SK-N-SH (cell line): ENCODE measurements at regions not wholly inside any gene's neighbourhood (a gene's known extent, or its start where the extent isn't known, plus 50 kb on each side); places are given as distances from the start of the nearest gene placed in this dataset.

ENCODE experiments used
- CTCF ChIA-PET: fragments of 300-600, 350-600 bp; formaldehyde crosslinking; extraction: SDS; loops from one replicate; lab custom pipeline; 2021; lab: Yijun Ruan, JAX
- POLR2A ChIA-PET: fragments of 350-600 bp; sonication (Branson Sonifier 250); formaldehyde crosslinking; extraction: SDS; loops from one replicate; lab custom pipeline; 2020; ENCODE audit warnings: antibody characterized with exemption, inconsistent platforms; lab: Yijun Ruan, JAX
- DNase-seq: peaks from one replicate; pipeline ENCODE4 v3.0.0; 2012
- H2AFZ ChIP-seq: fragments of 200-600 bp; sonication (generic); 2 replicates; pipeline ENCODE4 v1.8.1; 2016; ENCODE audit warnings: antibody characterized with exemption, mild to moderate bottlenecking, low read depth
- H3F3A ChIP-seq: fragments of 200-600 bp; sonication (generic); replicated peaks from 2 replicates; pipeline ENCODE3; 2016; ENCODE audit warnings: antibody characterized with exemption, mild to moderate bottlenecking; ENCODE audit not compliant: insufficient read depth
- H3K27ac ChIP-seq, 2 experiments: fragments of 200-500 bp in 1 of 2; fragments of 200-600 bp in 1 of 2; sonication (Bioruptor generic) in 1 of 2; sonication (generic), shearing (Covaris generic) in 1 of 2; 2 replicates each; pipeline versions ENCODE4 v1.5.1 to v1.6.1; 2014 to 2016; ENCODE audit warnings: low read depth in 2 of 2, inconsistent platforms in 1 of 2, low read length in 1 of 2, mild to moderate bottlenecking in 1 of 2, mixed read lengths in 1 of 2
- H3K27me3 ChIP-seq: fragments of 200-600 bp; sonication (generic), shearing (Covaris generic); 2 replicates; pipeline ENCODE4 v1.6.1; 2016; ENCODE audit warnings: mixed run types; ENCODE audit not compliant: insufficient read depth
- H3K36me3 ChIP-seq, 2 experiments: fragments of 200-500 bp in 1 of 2; fragments of 200-600 bp in 1 of 2; sonication (Bioruptor generic) in 1 of 2; sonication (generic) in 1 of 2; replicated peaks in 1 of 2; 2 replicates each; pipeline versions ENCODE3 to v1.5.1; 2014 to 2016; ENCODE audit warnings: low read length in 1 of 2, mild to moderate bottlenecking in 1 of 2; ENCODE audit not compliant: insufficient read depth in 2 of 2, control insufficient read depth in 1 of 2
- H3K4me1 ChIP-seq, 2 experiments: fragments of 200-500 bp in 1 of 2; fragments of 200-600 bp in 1 of 2; sonication (Bioruptor generic) in 1 of 2; sonication (generic), shearing (Covaris generic) in 1 of 2; 2 replicates each; pipeline versions ENCODE4 v1.5.1 to v1.6.1; 2014 to 2016; ENCODE audit warnings: low read depth in 1 of 2, low read length in 1 of 2, mixed run types in 1 of 2; ENCODE audit not compliant: insufficient read depth in 2 of 2, control insufficient read depth in 1 of 2
- H3K4me2 ChIP-seq: fragments of 200-600 bp; sonication (generic), shearing (Covaris generic); 2 replicates; pipeline ENCODE4 v1.6.1; 2017; ENCODE audit warnings: mixed run types
- H3K4me3 ChIP-seq, 2 experiments: fragments of 200-500 bp in 1 of 2; fragments of 200-600 bp in 1 of 2; sonication (Bioruptor generic) in 1 of 2; sonication (generic), shearing (Covaris generic) in 1 of 2; 2 replicates each; pipeline versions ENCODE4 v1.5.1 to v1.8.1; 2014 to 2016; ENCODE audit warnings: low read depth in 2 of 2, inconsistent platforms in 1 of 2, low read length in 1 of 2, mild to moderate bottlenecking in 1 of 2, mixed read lengths in 1 of 2, moderate library complexity in 1 of 2
- H3K79me2 ChIP-seq: fragments of 200-600 bp; sonication (generic); 2 replicates; pipeline ENCODE4 v1.8.1; 2017; ENCODE audit warnings: mild to moderate bottlenecking; ENCODE audit not compliant: insufficient read depth
- H3K9ac ChIP-seq: fragments of 200-600 bp; sonication (generic); 2 replicates; pipeline ENCODE4 v1.6.1; 2017; ENCODE audit warnings: mixed run types
- H3K9me2 ChIP-seq: fragments of 200-600 bp; sonication (generic); 2 replicates; pipeline ENCODE4 v1.6.1; 2017; ENCODE audit warnings: mixed run types
- H3K9me3 ChIP-seq: fragments of 200-600 bp; sonication (generic); 2 replicates; pipeline ENCODE4 v1.6.1; 2017; ENCODE audit warnings: mixed run types, mild to moderate bottlenecking, moderate library complexity
- H4K20me1 ChIP-seq: fragments of 200-600 bp; sonication (generic); 2 replicates; pipeline ENCODE4 v1.6.1; 2017; ENCODE audit warnings: mild to moderate bottlenecking, mixed run types; ENCODE audit not compliant: insufficient read depth
- CHD2 ChIP-seq: fragments of 150-350 bp; IDR thresholded peaks from 2 replicates; pipeline ENCODE4 v1.6.1; 2018; ENCODE audit warnings: low read length; ENCODE audit not compliant: partially characterized antibody
- EZH2phosphoT487 ChIP-seq: fragments of 200-600 bp; sonication (generic); IDR thresholded peaks from 2 replicates; pipeline ENCODE4 v1.6.1; 2017; ENCODE audit warnings: low read depth, mixed run types, mild to moderate bottlenecking, antibody characterized with exemption, moderate library complexity, borderline replicate concordance
- FOXM1 ChIP-seq: IDR thresholded peaks from 2 replicates; pipeline ENCODE4 v1.4.0; 2012; ENCODE audit warnings: low read depth, mild to moderate bottlenecking
- GABPA ChIP-seq: IDR thresholded peaks from 2 replicates; pipeline ENCODE4 v1.4.0; 2012; ENCODE audit warnings: low read depth, mild to moderate bottlenecking
- GATA2 ChIP-seq: sonication (generic); formaldehyde crosslinking; IDR thresholded peaks from 2 replicates; pipeline ENCODE4 v1.5.0; 2020; ENCODE audit warnings: mild to moderate bottlenecking, missing genetic modification reagents
- JUND ChIP-seq: IDR thresholded peaks from 2 replicates; pipeline ENCODE4 v1.4.0; 2012
- NFIC ChIP-seq: IDR thresholded peaks from 2 replicates; pipeline ENCODE4 v1.4.0; 2012; ENCODE audit warnings: borderline replicate concordance
- NRF1 ChIP-seq: IDR thresholded peaks from 2 replicates; pipeline ENCODE4 v1.6.1; 2012; ENCODE audit warnings: low read depth, mild to moderate bottlenecking, low read length
- PBX3 ChIP-seq: IDR thresholded peaks from 2 replicates; pipeline ENCODE4; 2012
- POLR2AphosphoS5 ChIP-seq: IDR thresholded peaks from 2 replicates; pipeline ENCODE4 v1.6.1; 2012; ENCODE audit warnings: low read depth, low read length
- RAD21 ChIP-seq: IDR thresholded peaks from 2 replicates; pipeline ENCODE4 v1.6.1; 2012; ENCODE audit warnings: mild to moderate bottlenecking, low read length
- RCOR1 ChIP-seq: fragments of 150-350 bp; IDR thresholded peaks from 2 replicates; pipeline ENCODE4 v1.6.1; 2017; ENCODE audit warnings: antibody characterized with exemption, low read length
- RXRA ChIP-seq: IDR thresholded peaks from 2 replicates; pipeline ENCODE4 v1.4.0; 2012; ENCODE audit warnings: low read depth, mild to moderate bottlenecking, borderline replicate concordance
- TAF1 ChIP-seq: IDR thresholded peaks from 2 replicates; pipeline ENCODE4 v1.6.1; 2012; ENCODE audit warnings: low read depth, mild to moderate bottlenecking, low read length, moderate library complexity, borderline replicate concordance
- USF2 ChIP-seq: fragments of 150-350 bp; IDR thresholded peaks from 2 replicates; pipeline ENCODE4 v1.6.1; 2017; ENCODE audit warnings: antibody characterized with exemption, low read length, low read depth, borderline replicate concordance
- ZBTB33 ChIP-seq: IDR thresholded peaks from 2 replicates; pipeline ENCODE4 v1.4.0; 2012; ENCODE audit warnings: low read depth, borderline replicate concordance
- WGBS: methylation state at CpG from one replicate; pipeline ENCODE4 v1.1.6; 2017; ENCODE audit warnings: low lambda C conversion rate; 5-methylcytosine and 5-hydroxymethylcytosine counted together

- H3K4me1 ChIP-seq, result peaks cover 0 to 2% of the 10 kb centered on the region in 2 experiments; a peak in 1 of 4 replicates
- H3K4me2 ChIP-seq, result no peak overlapping the region
- no peaks in the 10 kb centered on the region for H3K36me3 ChIP-seq
- H3K9ac ChIP-seq, result no peak overlapping the region
- no peak overlapping the region for H2AFZ ChIP-seq
- no peaks in the 10 kb centered on the region for H3F3A ChIP-seq
- no peak overlapping the region for H3K27ac ChIP-seq
- DNase-seq, result no peak
- H3K27me3 ChIP-seq, result no peaks in the 10 kb centered on the region
- TF ChIP-seq RAD21, result no peak
- TF ChIP-seq PBX3, result no peak
- no peak for TF ChIP-seq ZBTB33
- TF ChIP-seq NRF1, result no peak
- TF ChIP-seq USF2, result no peak
- no peak for TF ChIP-seq TAF1
- no peak for TF ChIP-seq JUND
- TF ChIP-seq CHD2, result no peak
- TF ChIP-seq RCOR1, result no peak
- TF ChIP-seq NFIC, result no peak
- no peak for TF ChIP-seq GABPA
- no peak for TF ChIP-seq GATA2 (CRISPR knock-in tag)
- TF ChIP-seq EZH2phosphoT487, result no peak
- no peak for TF ChIP-seq POLR2AphosphoS5
- TF ChIP-seq FOXM1, result no peak
- TF ChIP-seq RXRA, result no peak
- TF ChIP-seq, all 33 proteins: peak for 0
- 39% methylated on average over 1 of the region's 1 CpG for WGBS
- Histone ChIP-seq H3K9me3 (no peaks in the 10 kb centered on the region), H3K4me3 (no peak overlapping the region), H3K79me2 (no peaks in the 10 kb centered on the region), H4K20me1 (no peaks in the 10 kb centered on the region), H3K9me2 (no peaks in the 10 kb centered on the region)
- ChIA-PET CTCF (no interaction called here), POLR2A (no interaction called here)
These were observed 654.2 kb downstream of the NTRK3 start for GRCh38 chr15:87602371-87602770.
